ENCODE measurements at regions not wholly inside any gene's neighbourhood (a gene's known extent, or its start where the extent isn't known, plus 50 kb on each side); places are given as distances from the start of the nearest gene placed in this dataset.

- Mint-ChIP-seq H3K27ac (no peak overlapping the region), H3K4me1 (no peaks in the 10 kb centered on the region), H3K9me3 (no peaks in the 10 kb centered on the region), H3K4me3 (no peak overlapping the region), H3K27me3 (no peaks in the 10 kb centered on the region), H3K36me3 (no peaks in the 10 kb centered on the region)
Measured at GRCh38 chr2:216553482-216554240, 55.0 kb downstream of the RPL37A start.

- Mint-ChIP-seq H3K4me1 (no peaks in the 10 kb centered on the region), H3K36me3 (no peaks in the 10 kb centered on the region), H3K4me3 (no peak overlapping the region), H3K27me3 (no peaks in the 10 kb centered on the region), H3K27ac (peak overlapping the region; percentile 24), H3K9me3 (no peaks in the 10 kb centered on the region)
Measured at GRCh38 chr2:216554286-216554685, 55.6 kb downstream of the RPL37A start.

GRCh38 chr2:216554755-216555154, 56.1 kb downstream of the RPL37A start:
- H3K4me3 Mint-ChIP-seq = no peak overlapping the region
- no peaks in the 10 kb centered on the region for H3K36me3 Mint-ChIP-seq
- no peaks in the 10 kb centered on the region for H3K27me3 Mint-ChIP-seq
- no peaks in the 10 kb centered on the region for H3K4me1 Mint-ChIP-seq
- H3K9me3 Mint-ChIP-seq = no peaks in the 10 kb centered on the region
- H3K27ac Mint-ChIP-seq = no peak overlapping the region

- Mint-ChIP-seq H3K9me3 (no peaks in the 10 kb centered on the region), H3K27ac (no peak overlapping the region), H3K4me3 (no peak overlapping the region), H3K4me1 (no peaks in the 10 kb centered on the region), H3K27me3 (peaks cover 2% of the 10 kb centered on the region), H3K36me3 (no peaks in the 10 kb centered on the region)
Measured at GRCh38 chr2:216555274-216555673, 56.6 kb downstream of the RPL37A start.

GRCh38 chr2:216556202-216556601, 57.6 kb downstream of the RPL37A start:
- peaks cover 4% of the 10 kb centered on the region for H3K27me3 Mint-ChIP-seq
- no peaks in the 10 kb centered on the region for H3K9me3 Mint-ChIP-seq
- no peaks in the 10 kb centered on the region for H3K4me1 Mint-ChIP-seq
- no peak overlapping the region for H3K4me3 Mint-ChIP-seq
- no peak overlapping the region for H3K27ac Mint-ChIP-seq
- no peaks in the 10 kb centered on the region for H3K36me3 Mint-ChIP-seq

GRCh38 chr2:216557413-216557812, 58.8 kb downstream of the RPL37A start:
- H3K9me3 Mint-ChIP-seq = no peaks in the 10 kb centered on the region
- H3K36me3 Mint-ChIP-seq = no peaks in the 10 kb centered on the region
- peaks cover 4% of the 10 kb centered on the region for H3K27me3 Mint-ChIP-seq
- no peaks in the 10 kb centered on the region for H3K4me1 Mint-ChIP-seq
- H3K4me3 Mint-ChIP-seq = no peak overlapping the region
- no peak overlapping the region for H3K27ac Mint-ChIP-seq

GRCh38 chr2:216557820-216558219, 59.2 kb downstream of the RPL37A start:
- Mint-ChIP-seq H3K9me3 (no peaks in the 10 kb centered on the region), H3K27ac (no peak overlapping the region), H3K36me3 (no peaks in the 10 kb centered on the region), H3K4me1 (no peaks in the 10 kb centered on the region), H3K4me3 (no peak overlapping the region), H3K27me3 (peaks cover 4% of the 10 kb centered on the region)

- Mint-ChIP-seq H3K27ac (no peak overlapping the region), H3K27me3 (peaks cover 5% of the 10 kb centered on the region), H3K4me1 (no peaks in the 10 kb centered on the region), H3K4me3 (no peak overlapping the region), H3K36me3 (no peaks in the 10 kb centered on the region), H3K9me3 (no peaks in the 10 kb centered on the region)
Measured at GRCh38 chr2:216559625-216560156, 61.0 kb downstream of the RPL37A start.

- no peaks in the 10 kb centered on the region for H3K36me3 Mint-ChIP-seq
- H3K27me3 Mint-ChIP-seq = peaks cover 11% of the 10 kb centered on the region
- H3K27ac Mint-ChIP-seq = no peak overlapping the region
- H3K4me3 Mint-ChIP-seq = no peak overlapping the region
- H3K4me1 Mint-ChIP-seq = no peaks in the 10 kb centered on the region
- no peaks in the 10 kb centered on the region for H3K9me3 Mint-ChIP-seq
Measured at GRCh38 chr2:216560838-216561270, 62.2 kb downstream of the RPL37A start.

- H3K36me3 Mint-ChIP-seq = no peaks in the 10 kb centered on the region
- H3K27ac Mint-ChIP-seq = no peak overlapping the region
- no peaks in the 10 kb centered on the region for H3K9me3 Mint-ChIP-seq
- H3K4me1 Mint-ChIP-seq = no peaks in the 10 kb centered on the region
- H3K4me3 Mint-ChIP-seq = no peak overlapping the region
- peaks cover 14% of the 10 kb centered on the region for H3K27me3 Mint-ChIP-seq
Measured at GRCh38 chr2:216562696-216563435, 64.2 kb downstream of the RPL37A start.

GRCh38 chr2:216563646-216564045, 65.0 kb downstream of the RPL37A start:
- Mint-ChIP-seq H3K9me3 (no peaks in the 10 kb centered on the region), H3K4me3 (no peak overlapping the region), H3K27me3 (peaks cover 14% of the 10 kb centered on the region), H3K36me3 (no peaks in the 10 kb centered on the region), H3K27ac (no peak overlapping the region), H3K4me1 (no peaks in the 10 kb centered on the region)

GRCh38 chr2:216564611-216565010, 66.0 kb downstream of the RPL37A start:
- Mint-ChIP-seq H3K4me1 (no peaks in the 10 kb centered on the region), H3K4me3 (no peak overlapping the region), H3K27me3 (peaks cover 16% of the 10 kb centered on the region), H3K36me3 (no peaks in the 10 kb centered on the region), H3K27ac (no peak overlapping the region), H3K9me3 (no peaks in the 10 kb centered on the region)

- Mint-ChIP-seq H3K27ac (no peak overlapping the region), H3K4me3 (no peak overlapping the region), H3K36me3 (no peaks in the 10 kb centered on the region), H3K27me3 (peaks cover 12% of the 10 kb centered on the region), H3K9me3 (no peaks in the 10 kb centered on the region), H3K4me1 (no peaks in the 10 kb centered on the region)
Measured at GRCh38 chr2:216565956-216566355, 67.3 kb upstream of the IGFBP2 start.

GRCh38 chr2:216568576-216568975, 64.6 kb upstream of the IGFBP2 start:
- H3K36me3 Mint-ChIP-seq = no peaks in the 10 kb centered on the region
- H3K9me3 Mint-ChIP-seq = peaks cover 5% of the 10 kb centered on the region
- peaks cover 13% of the 10 kb centered on the region for H3K27me3 Mint-ChIP-seq
- H3K4me1 Mint-ChIP-seq = no peaks in the 10 kb centered on the region
- no peak overlapping the region for H3K4me3 Mint-ChIP-seq
- no peak overlapping the region for H3K27ac Mint-ChIP-seq

- Mint-ChIP-seq H3K27ac (no peak overlapping the region), H3K27me3 (peaks cover 12% of the 10 kb centered on the region), H3K4me1 (no peaks in the 10 kb centered on the region), H3K36me3 (no peaks in the 10 kb centered on the region), H3K9me3 (peaks cover 5% of the 10 kb centered on the region), H3K4me3 (no peak overlapping the region)
Measured at GRCh38 chr2:216569765-216570164, 63.5 kb upstream of the IGFBP2 start.

- Mint-ChIP-seq H3K27me3 (peaks cover 9% of the 10 kb centered on the region), H3K27ac (no peak overlapping the region), H3K9me3 (peaks cover 5% of the 10 kb centered on the region), H3K4me1 (no peaks in the 10 kb centered on the region), H3K4me3 (no peak overlapping the region), H3K36me3 (no peaks in the 10 kb centered on the region)
Measured at GRCh38 chr2:216570357-216570756, 62.9 kb upstream of the IGFBP2 start.
